GM12891 (cell line): ENCODE measurements at regions not wholly inside any gene's neighbourhood (a gene's known extent, or its start where the extent isn't known, plus 50 kb on each side); places are given as distances from the start of the nearest gene placed in this dataset.

ENCODE experiments used
- DNase-seq: peaks from one replicate; pipeline ENCODE4 v3.0.0; 2011; ENCODE audit warnings: low spot score; ENCODE audit not compliant: insufficient read length
- FAIRE-seq: peaks from 2 replicates; lab custom pipeline; 2011; peaks lifted over from hg19 to GRCh38; lab: Jason Lieb, UNC
- PAX5 ChIP-seq: IDR thresholded peaks from 2 replicates; pipeline ENCODE4 v1.6.1; 2011; ENCODE audit warnings: low read length, moderate library complexity, mild to moderate bottlenecking; ENCODE audit not compliant: insufficient read depth, severe bottlenecking
- POLR2A ChIP-seq: IDR thresholded peaks from 2 replicates; pipeline ENCODE4 v1.6.1; 2011; ENCODE audit warnings: low read depth, low read length, control low read depth
- POLR2AphosphoS5 ChIP-seq: IDR thresholded peaks from 2 replicates; pipeline ENCODE4 v1.6.1; 2011; ENCODE audit warnings: low read depth, low read length, control low read depth
- POU2F2 ChIP-seq: IDR thresholded peaks from 2 replicates; pipeline ENCODE4 v1.6.1; 2011; ENCODE audit warnings: low read depth, mild to moderate bottlenecking, control low read depth, low read length, moderate library complexity
- SPI1 ChIP-seq: IDR thresholded peaks from 2 replicates; pipeline ENCODE4 v1.6.1; 2011; ENCODE audit warnings: low read depth, low read length, control low read depth
- TAF1 ChIP-seq: IDR thresholded peaks from 2 replicates; pipeline ENCODE4 v1.6.1; 2011; ENCODE audit warnings: low read depth, low read length, control low read depth

GRCh38 chr13:97781891-97782305, 171.6 kb upstream of the IPO5 start:
- no peak for DNase-seq
- FAIRE-seq, result no peak
- TF ChIP-seq POLR2AphosphoS5, result no peak
- TF ChIP-seq SPI1, result no peak
- TF ChIP-seq POU2F2, result no peak
- no peak for TF ChIP-seq PAX5
- TF ChIP-seq TAF1, result no peak
- no peak for TF ChIP-seq POLR2A

DNA sequence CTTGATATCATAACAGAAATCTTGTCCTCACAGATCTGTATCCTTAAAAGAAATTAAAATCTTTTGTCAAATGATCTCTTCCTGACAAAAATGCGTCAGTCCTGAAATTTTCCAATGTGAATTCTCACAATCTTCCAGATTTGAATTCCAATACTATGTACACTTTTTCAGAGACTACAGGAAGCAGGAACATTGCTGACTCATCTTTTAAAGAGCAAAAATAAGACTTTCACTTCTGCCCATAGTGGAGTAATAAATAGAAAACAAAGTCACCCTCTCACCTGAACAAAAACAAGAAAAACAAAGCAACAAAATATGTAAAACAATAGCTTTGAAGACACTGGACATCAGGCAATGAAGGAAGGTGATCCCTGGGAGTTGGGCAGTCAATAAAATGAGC, 167.0 kb upstream of the IPO5 start:
- no peak for TF ChIP-seq PAX5
- no peak for TF ChIP-seq TAF1
- TF ChIP-seq POLR2AphosphoS5, result no peak
- TF ChIP-seq POU2F2, result no peak
- TF ChIP-seq POLR2A, result no peak
- no peak for TF ChIP-seq SPI1
- DNase-seq, result no peak
- FAIRE-seq, result no peak

GRCh38 chr13:97797553-97797952, 155.9 kb upstream of the IPO5 start:
- DNase-seq (no peak), FAIRE-seq (no peak)
- no peak for TF ChIP-seq PAX5
- TF ChIP-seq POLR2A, result no peak
- no peak for TF ChIP-seq POLR2AphosphoS5
- TF ChIP-seq SPI1, result no peak
- TF ChIP-seq TAF1, result no peak
- TF ChIP-seq POU2F2, result no peak

DNA sequence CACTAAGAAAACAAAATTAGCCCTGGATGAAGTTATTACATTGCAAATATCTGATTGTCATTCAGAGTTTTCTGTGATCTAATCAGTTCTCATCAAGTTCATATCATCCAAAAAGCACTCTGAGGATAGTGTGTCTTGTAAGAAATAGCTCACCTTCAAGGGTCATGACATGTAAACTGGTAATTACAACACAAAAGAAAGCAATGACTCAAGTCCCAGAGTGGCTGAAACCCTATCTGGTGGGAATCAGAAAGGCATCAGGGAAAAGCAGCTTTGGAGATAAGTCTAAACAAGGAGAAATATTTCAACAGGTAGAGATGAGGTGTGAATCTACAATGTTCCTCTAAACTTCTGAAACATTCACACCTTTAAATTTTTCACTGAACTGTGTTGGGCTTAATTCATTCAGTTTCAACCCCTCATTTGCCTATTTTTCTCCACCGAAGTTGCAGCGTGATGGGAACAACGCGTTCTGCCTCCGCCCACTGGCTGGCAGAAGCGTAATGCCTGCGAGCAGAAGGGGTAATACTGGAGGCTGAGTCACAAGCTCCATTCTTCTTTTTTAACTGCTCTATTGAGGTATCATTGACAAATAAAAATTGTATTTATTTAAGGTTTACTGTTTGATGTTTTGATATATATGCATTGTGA, 155.2 kb upstream of the IPO5 start:
- DNase-seq (no peak), FAIRE-seq (no peak)
- TF ChIP-seq SPI1 (no peak), POU2F2 (no peak), PAX5 (no peak), POLR2AphosphoS5 (no peak), POLR2A (no peak), TAF1 (no peak)

GRCh38 chr13:97798836-97799235, 154.6 kb upstream of the IPO5 start:
- TF ChIP-seq POLR2A (no peak), SPI1 (no peak), TAF1 (no peak), PAX5 (no peak), POLR2AphosphoS5 (no peak), POU2F2 (no peak)
- DNase-seq (no peak), FAIRE-seq (no peak)

GRCh38 chr13:97802213-97802612, 151.3 kb upstream of the IPO5 start:
- FAIRE-seq (no peak), DNase-seq (no peak)
- TF ChIP-seq POLR2AphosphoS5 (no peak), POLR2A (no peak), PAX5 (no peak), TAF1 (no peak), SPI1 (no peak), POU2F2 (no peak)

DNA sequence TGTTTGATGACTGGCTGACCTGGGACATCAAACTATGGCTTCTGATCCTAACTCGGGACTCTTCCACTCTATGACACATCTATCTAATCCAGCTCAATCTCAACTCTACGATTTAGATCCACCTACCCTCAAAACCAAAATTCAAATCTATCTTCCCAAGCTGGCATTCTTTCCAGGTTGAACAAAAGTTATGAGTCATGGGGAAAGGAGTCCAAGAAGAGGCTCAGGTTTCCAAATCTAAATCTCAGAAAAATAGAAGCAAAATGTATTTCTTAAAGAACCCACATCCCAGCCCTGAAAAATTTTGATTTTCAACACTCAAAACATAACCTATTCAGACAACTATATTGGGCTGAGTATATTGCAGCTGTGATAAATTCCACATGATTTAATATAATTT, 143.9 kb upstream of the IPO5 start:
- FAIRE-seq (no peak), DNase-seq (no peak)
- TF ChIP-seq POLR2A, result no peak

GRCh38 chr13:97810152-97810551, 143.3 kb upstream of the IPO5 start:
- no peak for DNase-seq
- no peak for FAIRE-seq
- no peak for TF ChIP-seq SPI1
- no peak for TF ChIP-seq PAX5
- TF ChIP-seq POLR2AphosphoS5, result no peak
- no peak for TF ChIP-seq TAF1
- TF ChIP-seq POU2F2, result no peak
- no peak for TF ChIP-seq POLR2A

- FAIRE-seq, result no peak
- TF ChIP-seq POLR2AphosphoS5 (no peak), PAX5 (no peak), POLR2A (no peak), POU2F2 (no peak), SPI1 (no peak), TAF1 (no peak)
- no peak for DNase-seq
Measured at GRCh38 chr13:97822377-97822776, 131.1 kb upstream of the IPO5 start.

DNA sequence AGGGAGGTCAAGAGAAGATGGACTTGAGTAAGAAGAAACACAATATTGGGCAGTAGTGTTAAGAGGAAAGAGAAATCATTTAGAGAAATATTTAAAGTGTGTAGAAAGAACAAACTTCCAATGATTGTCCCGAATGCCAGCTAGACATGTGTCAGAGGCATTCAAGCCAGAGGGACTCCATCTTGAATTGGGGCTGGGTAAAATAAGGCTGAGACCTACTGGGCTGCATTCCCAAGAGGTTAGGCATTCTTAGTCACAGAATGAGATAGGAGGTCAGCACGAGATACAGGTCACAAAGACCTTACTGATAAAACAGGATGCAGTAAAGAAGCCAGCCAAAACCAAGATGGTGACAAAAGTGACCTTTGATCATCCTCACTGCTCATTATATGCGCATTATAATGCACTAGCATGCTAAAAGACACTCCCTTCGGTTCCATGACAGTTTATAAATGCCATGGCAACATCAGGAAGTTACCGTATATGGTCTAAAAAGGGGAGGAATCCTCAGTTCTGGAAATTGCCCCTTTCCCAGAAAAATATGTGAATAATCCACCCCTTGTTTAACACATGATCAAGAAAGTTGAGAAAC, 127.0 kb upstream of the IPO5 start:
- no peak for TF ChIP-seq POLR2A
- TF ChIP-seq PAX5, result no peak
- TF ChIP-seq POLR2AphosphoS5, result no peak
- TF ChIP-seq SPI1, result no peak
- TF ChIP-seq TAF1, result no peak
- no peak for TF ChIP-seq POU2F2
- FAIRE-seq, result no peak
- no peak for DNase-seq
